A549 (cell line): ENCODE measurements at regions not wholly inside any gene's neighbourhood (a gene's known extent, or its start where the extent isn't known, plus 50 kb on each side); places are given as distances from the start of the nearest gene placed in this dataset.
A peak's percentile ranks its signal among the peaks of the same experiment; 100 is the strongest.
"Not testable (repeated sequence)": the region's sequence is repeated elsewhere in the genome, so short reads cannot be mapped to it uniquely, and the experiment has no call there.

Source experiments
- ATAC-seq, 2 experiments: fragments of 200-7000 bp in 1 of 2; fragments of >200 bp in 1 of 2; cut with Nextera tagmentation in 1 of 2; cut with Tn5 transposase in 1 of 2; 3 replicates each; pipeline versions ENCODE4 v1.8.0 to v1.9.1; 2018 to 2020; ENCODE audit warnings: mild to moderate bottlenecking in 1 of 2, moderate library complexity in 1 of 2
- CTCF ChIA-PET: fragments of 300-600 bp; sonication (Branson Sonifier 250); formaldehyde crosslinking; extraction: SDS; loops from one replicate; lab custom pipeline; 2021; ENCODE audit warnings: antibody characterized with exemption, inconsistent platforms; lab: Yijun Ruan, JAX
- POLR2A ChIA-PET: fragments of 350-600 bp; formaldehyde crosslinking; extraction: SDS; loops from one replicate; lab custom pipeline; 2021; ENCODE audit warnings: antibody characterized with exemption, inconsistent platforms; lab: Yijun Ruan, JAX
- DNase-seq, 2 experiments: peaks; one replicate each; pipeline versions ENCODE4 v3.0.0 to v3.0.0-alpha.2; 2011 to 2016; ENCODE audit warnings: low read depth in 1 of 2, low spot score in 1 of 2
- FAIRE-seq: peaks from 2 replicates; lab custom pipeline; 2011; peaks lifted over from hg19 to GRCh38; lab: Jason Lieb, UNC
- H3K27ac ChIP-seq, 2 experiments: fragments of >200 bp; sonication (Bioruptor Twin); formaldehyde crosslinking; 3 replicates each; pipeline ENCODE4 v1.5.1; 2016 to 2017
- H3K4me1 ChIP-seq: fragments of >200 bp; sonication (Bioruptor Twin); formaldehyde crosslinking; 3 replicates; pipeline ENCODE4 v1.6.1; 2016
- H3K4me2 ChIP-seq: fragments of >200 bp; sonication (Bioruptor Twin); formaldehyde crosslinking; 3 replicates; pipeline ENCODE4 v1.6.1; 2016
- H3K4me3 ChIP-seq: fragments of >200 bp; sonication (Bioruptor Twin); formaldehyde crosslinking; 3 replicates; pipeline ENCODE4 v1.5.1; 2016
- H3K9me3 ChIP-seq: fragments of >200 bp; sonication (Bioruptor Twin); formaldehyde crosslinking; 3 replicates; pipeline ENCODE4 v1.6.1; 2016
- CEBPB ChIP-seq, 2 experiments: fragments of >200 bp in 1 of 2; sonication (Bioruptor Twin) in 1 of 2; formaldehyde crosslinking in 1 of 2; IDR thresholded peaks; 2 replicates each; pipeline ENCODE4 v1.6.1; 2012 to 2016
- CHD4 ChIP-seq: fragments of 200-600 bp; sonication (generic); IDR thresholded peaks from 2 replicates; pipeline ENCODE4 v1.6.1; 2016; ENCODE audit warnings: antibody characterized with exemption, mild to moderate bottlenecking, borderline replicate concordance
- EP300 ChIP-seq, 2 experiments: fragments of >200 bp; sonication (Bioruptor Twin); formaldehyde crosslinking; IDR thresholded peaks; 2 replicates in 1 of 2; 3 replicates in 1 of 2; pipeline ENCODE4 v1.6.1; 2016 to 2017
- GATA3 ChIP-seq: IDR thresholded peaks from 2 replicates; pipeline ENCODE4 v1.6.1; 2012; ENCODE audit warnings: borderline replicate concordance
- HOXB5 ChIP-seq: fragments of 250-450 bp; sonication (Bioruptor Pico); IDR thresholded peaks from 2 replicates; pipeline ENCODE4 v1.5.0; 2020; ENCODE audit warnings: mild to moderate bottlenecking, moderate library complexity
- KDM1A ChIP-seq: fragments of 200-600 bp; sonication (generic); IDR thresholded peaks from 2 replicates; pipeline ENCODE4 v1.6.1; 2016; ENCODE audit warnings: low read depth, mild to moderate bottlenecking
- NFE2L2 ChIP-seq: fragments of 150-350 bp; conservative IDR thresholded peaks from 2 replicates; pipeline ENCODE4 v1.6.1; 2014; ENCODE audit warnings: low read length
- RAD21 ChIP-seq, 2 experiments: fragments of >200 bp in 1 of 2; sonication (Bioruptor Twin) in 1 of 2; formaldehyde crosslinking in 1 of 2; IDR thresholded peaks in 1 of 2; conservative IDR thresholded peaks in 1 of 2; 2 replicates in 1 of 2; 3 replicates in 1 of 2; pipeline ENCODE4 v1.6.1; 2012 to 2018; ENCODE audit warnings: inconsistent platforms in 1 of 2
- RFX5 ChIP-seq: fragments of 450-650 bp; IDR thresholded peaks from 2 replicates; pipeline ENCODE4 v1.7.1; 2014; ENCODE audit warnings: antibody characterized with exemption, mild to moderate bottlenecking, moderate library complexity
- SMC3 ChIP-seq: fragments of >200 bp; sonication (Bioruptor Twin); formaldehyde crosslinking; IDR thresholded peaks from 3 replicates; pipeline ENCODE4 v1.6.1; 2018; ENCODE audit warnings: inconsistent platforms
- SREBF2 ChIP-seq: fragments of 450-650 bp; IDR thresholded peaks from 2 replicates; pipeline ENCODE4 v1.6.1; 2014; ENCODE audit warnings: mild to moderate bottlenecking, moderate library complexity
- ZC3H11A ChIP-seq: fragments of 450-650 bp; IDR thresholded peaks from 2 replicates; pipeline ENCODE4 v1.6.1; 2014; ENCODE audit warnings: antibody characterized with exemption, mild to moderate bottlenecking
- WGBS: methylation state at CpG from one replicate; pipeline ENCODE4 v1.1.6; 2017; ENCODE audit errors: missing lambda C conversion rate; 5-methylcytosine and 5-hydroxymethylcytosine counted together
- TF ChIP-seq, protein P1 (sequence below): fragments of >200 bp; sonication (Bioruptor Twin); formaldehyde crosslinking; IDR thresholded peaks from 3 replicates; pipeline ENCODE4 v1.5.1; 2016
- TF ChIP-seq, protein P2 (sequence below): fragments of 200-600 bp; sonication (generic); IDR thresholded peaks from 2 replicates; pipeline ENCODE4 v1.6.1; 2016; ENCODE audit warnings: antibody characterized with exemption, mild to moderate bottlenecking, moderate library complexity
- TF ChIP-seq, protein P3 (sequence below): fragments of >200 bp; sonication (Bioruptor Twin); formaldehyde crosslinking; IDR thresholded peaks from 2 replicates; pipeline ENCODE4 v1.6.1; 2016

DNA sequence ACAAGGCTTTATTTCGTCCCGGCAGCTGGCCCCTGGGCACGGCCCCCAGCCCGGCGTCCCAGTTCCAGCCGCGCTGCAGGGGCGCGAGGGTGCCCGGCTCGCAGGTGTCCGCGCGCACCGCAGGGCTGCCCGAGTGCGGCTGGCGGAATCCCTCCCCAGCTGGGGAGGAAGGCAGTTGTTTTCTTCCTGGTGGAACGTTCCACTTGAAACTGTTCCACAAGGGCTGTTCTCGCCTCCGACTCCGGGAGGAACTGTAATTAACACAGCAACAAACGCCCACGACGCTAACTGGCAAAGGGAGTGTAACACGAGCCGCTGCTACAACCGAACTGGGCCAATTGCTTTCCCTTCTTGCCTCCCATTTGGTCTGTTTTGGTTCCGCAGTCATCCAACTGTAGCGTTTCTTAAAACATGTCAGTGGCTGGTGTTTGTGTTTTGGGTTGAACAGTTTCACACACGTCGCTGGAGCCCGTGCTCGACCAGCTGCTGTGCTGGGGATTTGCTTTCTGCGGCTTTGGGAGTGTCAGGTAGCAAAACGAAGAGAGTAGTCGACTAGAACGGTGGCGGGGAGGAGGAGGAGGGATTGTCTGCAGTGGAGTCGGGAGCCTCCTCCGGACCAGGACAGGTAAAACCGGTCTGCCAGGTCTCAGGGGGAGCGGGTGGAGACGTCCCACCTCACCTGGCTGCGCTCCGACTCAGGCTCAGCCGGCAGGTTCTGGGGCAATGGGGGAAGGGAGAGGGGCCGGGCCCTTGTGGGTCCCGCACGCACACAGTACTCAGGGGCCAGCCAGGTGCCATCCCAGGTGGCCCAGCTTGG lies 131.6 kb upstream of the NIPBL start:
- POLR2A ChIA-PET = interaction anchor here (1.1 kb wide), 1 partner anchor 131 kb away, joined by 4 read pairs; no protein-coding TSS in a partner anchor
- CTCF ChIA-PET = interaction anchor here (0.6 to 3.0 kb wide), 15 partner anchors 9 to 502 kb away, joined by 3 to 22 read pairs (median 4); no protein-coding TSS in a partner anchor
- Histone ChIP-seq H3K4me3 (peak overlapping the region; percentile 65), H3K4me1 (0 out of 3 replicates have a peak, but pooled peaks cover 4% of the 10 kb centered on the region), H3K9me3 (no peaks in the 10 kb centered on the region), H3K4me2 (peak overlapping the region; percentile 99), H3K27ac (peak overlapping the region in 1 of 2 experiments; percentile 33; a peak in 2 of 6 replicates)
- peak in 1 of 2 experiments; percentile 27 for DNase-seq
- WGBS = 7% methylated on average over 30 of the region's 50 CpGs
- peak; percentile 60 to 88 for ATAC-seq
- TF ChIP-seq, protein P1, sequence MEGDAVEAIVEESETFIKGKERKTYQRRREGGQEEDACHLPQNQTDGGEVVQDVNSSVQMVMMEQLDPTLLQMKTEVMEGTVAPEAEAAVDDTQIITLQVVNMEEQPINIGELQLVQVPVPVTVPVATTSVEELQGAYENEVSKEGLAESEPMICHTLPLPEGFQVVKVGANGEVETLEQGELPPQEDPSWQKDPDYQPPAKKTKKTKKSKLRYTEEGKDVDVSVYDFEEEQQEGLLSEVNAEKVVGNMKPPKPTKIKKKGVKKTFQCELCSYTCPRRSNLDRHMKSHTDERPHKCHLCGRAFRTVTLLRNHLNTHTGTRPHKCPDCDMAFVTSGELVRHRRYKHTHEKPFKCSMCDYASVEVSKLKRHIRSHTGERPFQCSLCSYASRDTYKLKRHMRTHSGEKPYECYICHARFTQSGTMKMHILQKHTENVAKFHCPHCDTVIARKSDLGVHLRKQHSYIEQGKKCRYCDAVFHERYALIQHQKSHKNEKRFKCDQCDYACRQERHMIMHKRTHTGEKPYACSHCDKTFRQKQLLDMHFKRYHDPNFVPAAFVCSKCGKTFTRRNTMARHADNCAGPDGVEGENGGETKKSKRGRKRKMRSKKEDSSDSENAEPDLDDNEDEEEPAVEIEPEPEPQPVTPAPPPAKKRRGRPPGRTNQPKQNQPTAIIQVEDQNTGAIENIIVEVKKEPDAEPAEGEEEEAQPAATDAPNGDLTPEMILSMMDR = peak; percentile 59; the same call in 1 of the 3 replicates
- TF ChIP-seq CEBPB (IDR thresholded peaks at IDR 0.05) = no peak
- TF ChIP-seq GATA3 = no peak
- peak; percentile 52; the same call in 1 of the 3 replicates for TF ChIP-seq SMC3
- no peak for TF ChIP-seq NFE2L2
- peak in 1 of 2 experiments; percentile 59; a peak in 2 of 5 replicates for TF ChIP-seq RAD21 (conservative IDR thresholded peaks at IDR 0.05 in 1 of 2, IDR thresholded peaks at IDR 0.05 in 1 of 2)
- FAIRE-seq = no peak

DNA sequence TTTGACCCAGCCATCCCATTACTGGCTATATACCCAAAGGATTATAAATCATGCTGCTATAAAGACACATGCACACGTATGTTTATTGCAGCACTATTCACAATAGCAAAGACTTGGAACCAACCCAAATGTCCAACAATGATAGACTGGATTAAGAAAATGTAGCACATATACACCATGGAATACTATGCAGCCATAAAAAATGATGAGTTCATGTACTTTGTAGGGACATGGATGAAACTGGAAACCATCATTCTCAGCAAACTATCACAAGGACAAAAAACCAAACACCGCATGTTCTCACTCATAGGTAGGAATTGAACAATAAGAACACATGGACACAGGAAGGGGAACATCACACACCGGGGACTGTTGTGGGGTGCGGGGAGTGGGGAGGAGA lies 128.8 kb upstream of the NIPBL start:
- 56% methylated on average over 4 of the region's 4 CpGs for WGBS

DNA sequence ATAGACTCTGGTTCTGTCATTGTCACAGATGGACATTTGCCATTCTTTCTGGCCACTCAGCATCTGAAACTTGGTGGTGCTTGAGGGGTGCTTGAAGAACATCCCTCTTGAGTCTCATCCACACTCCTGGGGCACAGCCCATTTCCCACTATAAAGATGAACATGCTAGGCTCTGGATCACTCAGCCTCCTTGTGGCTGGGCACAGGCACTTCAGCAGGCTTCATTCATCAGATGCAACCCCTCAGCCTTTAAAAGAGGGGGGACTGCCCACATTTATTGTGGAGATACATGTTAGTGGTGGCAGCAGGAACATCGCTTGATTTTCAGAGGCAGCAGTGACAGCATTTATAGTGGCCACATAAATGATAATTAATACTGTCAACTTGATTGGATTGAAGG lies 124.7 kb upstream of the NIPBL start:
- ChIA-PET CTCF (interaction anchor here (1.3 to 1.6 kb wide), 2 partner anchors 15 to 17 kb away, joined by 3 to 4 read pairs; no protein-coding TSS in a partner anchor), POLR2A (no interaction called here)
- no peak overlapping the region for H3K4me2 ChIP-seq
- no peak overlapping the region for H3K4me3 ChIP-seq
- peak in 1 of 2 experiments; percentile 10 for DNase-seq
- no peaks in the 10 kb centered on the region for H3K9me3 ChIP-seq
- no peak for FAIRE-seq
- H3K27ac ChIP-seq = no peak overlapping the region
- TF ChIP-seq ZC3H11A (no peak), HOXB5 (CRISPR knock-in tag) (no peak), RFX5 (no peak), KDM1A (no peak), SREBF2 (no peak), RAD21 (conservative IDR thresholded peaks at IDR 0.05 in 1 of 2, IDR thresholded peaks at IDR 0.05 in 1 of 2) (no peak), EP300 (IDR thresholded peaks at IDR 0.05) (no peak), CHD4 (no peak)
- TF ChIP-seq, protein P2, sequence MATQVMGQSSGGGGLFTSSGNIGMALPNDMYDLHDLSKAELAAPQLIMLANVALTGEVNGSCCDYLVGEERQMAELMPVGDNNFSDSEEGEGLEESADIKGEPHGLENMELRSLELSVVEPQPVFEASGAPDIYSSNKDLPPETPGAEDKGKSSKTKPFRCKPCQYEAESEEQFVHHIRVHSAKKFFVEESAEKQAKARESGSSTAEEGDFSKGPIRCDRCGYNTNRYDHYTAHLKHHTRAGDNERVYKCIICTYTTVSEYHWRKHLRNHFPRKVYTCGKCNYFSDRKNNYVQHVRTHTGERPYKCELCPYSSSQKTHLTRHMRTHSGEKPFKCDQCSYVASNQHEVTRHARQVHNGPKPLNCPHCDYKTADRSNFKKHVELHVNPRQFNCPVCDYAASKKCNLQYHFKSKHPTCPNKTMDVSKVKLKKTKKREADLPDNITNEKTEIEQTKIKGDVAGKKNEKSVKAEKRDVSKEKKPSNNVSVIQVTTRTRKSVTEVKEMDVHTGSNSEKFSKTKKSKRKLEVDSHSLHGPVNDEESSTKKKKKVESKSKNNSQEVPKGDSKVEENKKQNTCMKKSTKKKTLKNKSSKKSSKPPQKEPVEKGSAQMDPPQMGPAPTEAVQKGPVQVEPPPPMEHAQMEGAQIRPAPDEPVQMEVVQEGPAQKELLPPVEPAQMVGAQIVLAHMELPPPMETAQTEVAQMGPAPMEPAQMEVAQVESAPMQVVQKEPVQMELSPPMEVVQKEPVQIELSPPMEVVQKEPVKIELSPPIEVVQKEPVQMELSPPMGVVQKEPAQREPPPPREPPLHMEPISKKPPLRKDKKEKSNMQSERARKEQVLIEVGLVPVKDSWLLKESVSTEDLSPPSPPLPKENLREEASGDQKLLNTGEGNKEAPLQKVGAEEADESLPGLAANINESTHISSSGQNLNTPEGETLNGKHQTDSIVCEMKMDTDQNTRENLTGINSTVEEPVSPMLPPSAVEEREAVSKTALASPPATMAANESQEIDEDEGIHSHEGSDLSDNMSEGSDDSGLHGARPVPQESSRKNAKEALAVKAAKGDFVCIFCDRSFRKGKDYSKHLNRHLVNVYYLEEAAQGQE = no peak
- TF ChIP-seq, protein P3, sequence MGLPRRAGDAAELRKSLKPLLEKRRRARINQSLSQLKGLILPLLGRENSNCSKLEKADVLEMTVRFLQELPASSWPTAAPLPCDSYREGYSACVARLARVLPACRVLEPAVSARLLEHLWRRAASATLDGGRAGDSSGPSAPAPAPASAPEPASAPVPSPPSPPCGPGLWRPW = no peak
- TF ChIP-seq, all 56 proteins: peak for 0
- H3K4me1 ChIP-seq = no peaks in the 10 kb centered on the region
- WGBS = 44% methylated on average over 1 of the region's 1 CpG
- ATAC-seq = peak; percentile 67 to 86; a peak in 4 of 6 replicates

More for the DNA sequence above, 128.8 kb upstream of the NIPBL start:
- H3K4me3 ChIP-seq, H3K9me3 ChIP-seq, FAIRE-seq, DNase-seq, H3K4me2 ChIP-seq, H3K4me1 ChIP-seq, POLR2A ChIA-PET, H3K27ac ChIP-seq, ATAC-seq: not testable (repeated sequence)
- CTCF ChIA-PET = interaction anchor here (1.4 kb wide), 1 partner anchor 258 kb away, joined by 3 read pairs; no protein-coding TSS in a partner anchor
